A549 (cell line): ENCODE measurements at regions not wholly inside any gene's neighbourhood (a gene's known extent, or its start where the extent isn't known, plus 50 kb on each side); places are given as distances from the start of the nearest gene placed in this dataset.
"Not testable (repeated sequence)": the region's sequence is repeated elsewhere in the genome, so short reads cannot be mapped to it uniquely, and the experiment has no call there.

Source experiments
- ATAC-seq, 2 experiments: fragments of 200-7000 bp in 1 of 2; fragments of >200 bp in 1 of 2; cut with Nextera tagmentation in 1 of 2; cut with Tn5 transposase in 1 of 2; 3 replicates each; pipeline versions ENCODE4 v1.8.0 to v1.9.1; 2018 to 2020; ENCODE audit warnings: mild to moderate bottlenecking in 1 of 2, moderate library complexity in 1 of 2
- CTCF ChIA-PET: fragments of 300-600 bp; sonication (Branson Sonifier 250); formaldehyde crosslinking; extraction: SDS; loops from one replicate; lab custom pipeline; 2021; ENCODE audit warnings: antibody characterized with exemption, inconsistent platforms; lab: Yijun Ruan, JAX
- POLR2A ChIA-PET: fragments of 350-600 bp; formaldehyde crosslinking; extraction: SDS; loops from one replicate; lab custom pipeline; 2021; ENCODE audit warnings: antibody characterized with exemption, inconsistent platforms; lab: Yijun Ruan, JAX
- DNase-seq, 2 experiments: peaks; one replicate each; pipeline versions ENCODE4 v3.0.0 to v3.0.0-alpha.2; 2011 to 2016; ENCODE audit warnings: low read depth in 1 of 2, low spot score in 1 of 2
- FAIRE-seq: peaks from 2 replicates; lab custom pipeline; 2011; peaks lifted over from hg19 to GRCh38; lab: Jason Lieb, UNC
- H3K27ac ChIP-seq, 2 experiments: fragments of >200 bp; sonication (Bioruptor Twin); formaldehyde crosslinking; 3 replicates each; pipeline ENCODE4 v1.5.1; 2016 to 2017
- H3K4me1 ChIP-seq: fragments of >200 bp; sonication (Bioruptor Twin); formaldehyde crosslinking; 3 replicates; pipeline ENCODE4 v1.6.1; 2016
- H3K4me2 ChIP-seq: fragments of >200 bp; sonication (Bioruptor Twin); formaldehyde crosslinking; 3 replicates; pipeline ENCODE4 v1.6.1; 2016
- H3K4me3 ChIP-seq: fragments of >200 bp; sonication (Bioruptor Twin); formaldehyde crosslinking; 3 replicates; pipeline ENCODE4 v1.5.1; 2016
- H3K9me3 ChIP-seq: fragments of >200 bp; sonication (Bioruptor Twin); formaldehyde crosslinking; 3 replicates; pipeline ENCODE4 v1.6.1; 2016
- CEBPB ChIP-seq, 2 experiments: fragments of >200 bp in 1 of 2; sonication (Bioruptor Twin) in 1 of 2; formaldehyde crosslinking in 1 of 2; IDR thresholded peaks; 2 replicates each; pipeline ENCODE4 v1.6.1; 2012 to 2016
- CHD2 ChIP-seq: fragments of 150-350 bp; IDR thresholded peaks from 2 replicates; pipeline ENCODE4 v1.6.1; 2014; ENCODE audit warnings: low read length; ENCODE audit not compliant: partially characterized antibody
- FOSL2 ChIP-seq, 2 experiments: fragments of 450-650 bp in 1 of 2; fragments of >200 bp in 1 of 2; sonication (Bioruptor Twin) in 1 of 2; formaldehyde crosslinking; IDR thresholded peaks; 2 replicates each; pipeline versions ENCODE4 v1.5.0 to v1.6.1; 2016 to 2020; ENCODE audit warnings: mild to moderate bottlenecking in 1 of 2, moderate library complexity in 1 of 2
- FOXS1 ChIP-seq: fragments of 250-450 bp; sonication (Bioruptor Pico); IDR thresholded peaks from 2 replicates; pipeline ENCODE4 v1.5.0; 2020; ENCODE audit warnings: mild to moderate bottlenecking, moderate library complexity
- HOXA7 ChIP-seq: fragments of 250-450 bp; sonication (Bioruptor Pico); IDR thresholded peaks from 2 replicates; pipeline ENCODE4 v1.5.0; 2020; ENCODE audit warnings: mild to moderate bottlenecking, moderate library complexity
- HOXB13 ChIP-seq: fragments of 250-450 bp; sonication (Bioruptor Pico); IDR thresholded peaks from 2 replicates; pipeline ENCODE4 v1.5.0; 2020; ENCODE audit warnings: low read depth, mild to moderate bottlenecking, moderate library complexity
- MAX ChIP-seq: IDR thresholded peaks from 2 replicates; pipeline ENCODE4 v1.6.1; 2012
- MYC ChIP-seq: IDR thresholded peaks from 2 replicates; pipeline ENCODE4 v1.6.1; 2012; ENCODE audit warnings: mild to moderate bottlenecking, inconsistent platforms, low read length, improper control_type of control experiment, borderline replicate concordance
- NFE2L2 ChIP-seq: fragments of 150-350 bp; conservative IDR thresholded peaks from 2 replicates; pipeline ENCODE4 v1.6.1; 2014; ENCODE audit warnings: low read length
- NPAS2 ChIP-seq: fragments of 250-450 bp; sonication (Bioruptor Pico); IDR thresholded peaks from 2 replicates; pipeline ENCODE4 v1.8.0; 2022; ENCODE audit warnings: mild to moderate bottlenecking, moderate library complexity, borderline replicate concordance
- RAD21 ChIP-seq, 2 experiments: fragments of >200 bp in 1 of 2; sonication (Bioruptor Twin) in 1 of 2; formaldehyde crosslinking in 1 of 2; IDR thresholded peaks in 1 of 2; conservative IDR thresholded peaks in 1 of 2; 2 replicates in 1 of 2; 3 replicates in 1 of 2; pipeline ENCODE4 v1.6.1; 2012 to 2018; ENCODE audit warnings: inconsistent platforms in 1 of 2
- WGBS: methylation state at CpG from one replicate; pipeline ENCODE4 v1.1.6; 2017; ENCODE audit errors: missing lambda C conversion rate; 5-methylcytosine and 5-hydroxymethylcytosine counted together
- TF ChIP-seq, protein P1 (sequence below): fragments of 450-650 bp; IDR thresholded peaks from 2 replicates; pipeline ENCODE4 v1.6.1; 2014; ENCODE audit warnings: antibody characterized with exemption
- TF ChIP-seq, protein P2 (sequence below): IDR thresholded peaks from 2 replicates; pipeline ENCODE4 v1.6.1; 2012
- TF ChIP-seq, protein P3 (sequence below): fragments of 250-450 bp; sonication (Bioruptor Pico); IDR thresholded peaks from 2 replicates; pipeline ENCODE4 v1.5.0; 2020; ENCODE audit warnings: low read depth, mild to moderate bottlenecking, moderate library complexity
- TF ChIP-seq, protein P4 (sequence below): fragments of >200 bp; sonication (Bioruptor Twin); formaldehyde crosslinking; IDR thresholded peaks from 3 replicates; pipeline ENCODE4 v1.5.1; 2016

DNA sequence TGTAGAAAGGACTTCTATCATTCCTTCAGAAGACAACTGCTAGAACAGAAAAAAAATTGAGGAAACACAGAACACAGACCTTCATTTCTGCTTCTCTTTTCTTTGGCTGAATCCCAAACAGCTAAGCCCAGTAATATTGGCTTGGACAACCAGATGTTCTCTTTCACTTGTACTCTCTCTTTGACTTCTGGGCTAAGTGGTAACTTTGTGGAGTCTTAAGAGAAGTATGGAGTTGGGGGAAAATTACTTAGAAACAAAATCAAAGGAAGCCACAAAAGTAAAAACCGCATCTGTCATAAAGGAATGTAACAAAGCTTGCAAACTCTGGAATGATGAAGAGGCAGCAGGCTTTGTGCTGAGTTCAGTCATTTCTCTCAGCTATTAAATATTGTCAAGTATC lies 587.5 kb downstream of the CBLN4 start:
- Histone ChIP-seq H3K4me1 (no peaks in the 10 kb centered on the region), H3K27ac (no peak overlapping the region), H3K4me2 (no peak overlapping the region), H3K4me3 (no peak overlapping the region), H3K9me3 (no peaks in the 10 kb centered on the region)
- DNase-seq, result no peak
- ATAC-seq, result no peak
- TF ChIP-seq NPAS2 (CRISPR knock-in tag) (no peak), MAX (no peak), FOXS1 (CRISPR knock-in tag) (no peak), CHD2 (no peak), NFE2L2 (no peak), HOXA7 (no peak), HOXB13 (CRISPR knock-in tag) (no peak), MYC (no peak), CEBPB (IDR thresholded peaks at IDR 0.05) (no peak)
- TF ChIP-seq, protein P1, sequence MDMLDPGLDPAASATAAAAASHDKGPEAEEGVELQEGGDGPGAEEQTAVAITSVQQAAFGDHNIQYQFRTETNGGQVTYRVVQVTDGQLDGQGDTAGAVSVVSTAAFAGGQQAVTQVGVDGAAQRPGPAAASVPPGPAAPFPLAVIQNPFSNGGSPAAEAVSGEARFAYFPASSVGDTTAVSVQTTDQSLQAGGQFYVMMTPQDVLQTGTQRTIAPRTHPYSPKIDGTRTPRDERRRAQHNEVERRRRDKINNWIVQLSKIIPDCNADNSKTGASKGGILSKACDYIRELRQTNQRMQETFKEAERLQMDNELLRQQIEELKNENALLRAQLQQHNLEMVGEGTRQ, result no peak
- TF ChIP-seq, protein P2, sequence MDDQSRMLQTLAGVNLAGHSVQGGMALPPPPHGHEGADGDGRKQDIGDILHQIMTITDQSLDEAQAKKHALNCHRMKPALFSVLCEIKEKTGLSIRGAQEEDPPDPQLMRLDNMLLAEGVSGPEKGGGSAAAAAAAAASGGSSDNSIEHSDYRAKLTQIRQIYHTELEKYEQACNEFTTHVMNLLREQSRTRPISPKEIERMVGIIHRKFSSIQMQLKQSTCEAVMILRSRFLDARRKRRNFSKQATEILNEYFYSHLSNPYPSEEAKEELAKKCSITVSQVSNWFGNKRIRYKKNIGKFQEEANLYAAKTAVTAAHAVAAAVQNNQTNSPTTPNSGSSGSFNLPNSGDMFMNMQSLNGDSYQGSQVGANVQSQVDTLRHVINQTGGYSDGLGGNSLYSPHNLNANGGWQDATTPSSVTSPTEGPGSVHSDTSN, result no peak
- TF ChIP-seq, protein P3, sequence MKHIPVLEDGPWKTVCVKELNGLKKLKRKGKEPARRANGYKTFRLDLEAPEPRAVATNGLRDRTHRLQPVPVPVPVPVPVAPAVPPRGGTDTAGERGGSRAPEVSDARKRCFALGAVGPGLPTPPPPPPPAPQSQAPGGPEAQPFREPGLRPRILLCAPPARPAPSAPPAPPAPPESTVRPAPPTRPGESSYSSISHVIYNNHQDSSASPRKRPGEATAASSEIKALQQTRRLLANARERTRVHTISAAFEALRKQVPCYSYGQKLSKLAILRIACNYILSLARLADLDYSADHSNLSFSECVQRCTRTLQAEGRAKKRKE (CRISPR knock-in tag), result no peak
- WGBS, result 0% methylated on average over 1 of the region's 1 CpG
- ChIA-PET CTCF (interaction anchor here (0.6 kb wide), 1 partner anchor 925 kb away, joined by 3 read pairs; no protein-coding TSS in a partner anchor), POLR2A (no interaction called here)
- no peak for FAIRE-seq

DNA sequence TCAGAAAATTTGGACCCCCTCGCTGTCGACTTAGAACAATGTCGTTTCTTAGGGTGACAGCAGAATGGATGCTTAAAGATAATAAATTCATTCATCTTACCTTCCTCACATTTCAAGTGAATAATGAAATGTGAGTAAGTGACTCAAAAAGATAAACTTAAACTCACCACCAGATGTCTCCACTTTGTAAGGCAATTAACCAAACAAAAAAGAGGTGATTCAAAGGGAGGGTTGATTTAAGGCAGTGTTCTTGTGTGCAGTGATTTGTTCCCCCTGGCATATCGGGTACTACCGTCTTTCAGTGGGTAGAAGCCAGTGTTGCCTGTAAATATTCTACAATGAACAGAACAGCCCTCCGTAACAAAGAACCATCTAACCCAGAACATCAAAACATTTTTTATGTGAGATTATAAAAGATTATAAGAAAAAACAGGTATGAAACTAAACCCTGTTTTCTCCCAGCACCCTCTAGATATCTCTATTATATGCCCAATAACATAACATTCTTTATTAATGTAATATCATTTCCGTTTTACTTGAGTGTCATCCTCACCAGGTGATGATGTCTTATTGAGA lies 589.7 kb downstream of the CBLN4 start:
- Histone ChIP-seq H3K9me3 (no peaks in the 10 kb centered on the region), H3K27ac (no peak overlapping the region), H3K4me1 (no peaks in the 10 kb centered on the region), H3K4me2 (no peak overlapping the region), H3K4me3 (no peak overlapping the region)
- FAIRE-seq (no peak), DNase-seq (peak in 1 of 2 experiments; percentile 13), ATAC-seq (no peak)
- POLR2A ChIA-PET, result no interaction called here
- 3% methylated on average over 7 of the region's 7 CpGs for WGBS
- CTCF ChIA-PET, result no interaction called here
- TF ChIP-seq FOSL2 (IDR thresholded peaks at IDR 0.05) (no peak), FOSL2 (CRISPR knock-in tag; IDR thresholded peaks at IDR 0.05) (no peak), RAD21 (conservative IDR thresholded peaks at IDR 0.05 in 1 of 2, IDR thresholded peaks at IDR 0.05 in 1 of 2) (peak in 1 of 2 experiments; percentile 29; a peak in 3 of 5 replicates)
- TF ChIP-seq, protein P4, sequence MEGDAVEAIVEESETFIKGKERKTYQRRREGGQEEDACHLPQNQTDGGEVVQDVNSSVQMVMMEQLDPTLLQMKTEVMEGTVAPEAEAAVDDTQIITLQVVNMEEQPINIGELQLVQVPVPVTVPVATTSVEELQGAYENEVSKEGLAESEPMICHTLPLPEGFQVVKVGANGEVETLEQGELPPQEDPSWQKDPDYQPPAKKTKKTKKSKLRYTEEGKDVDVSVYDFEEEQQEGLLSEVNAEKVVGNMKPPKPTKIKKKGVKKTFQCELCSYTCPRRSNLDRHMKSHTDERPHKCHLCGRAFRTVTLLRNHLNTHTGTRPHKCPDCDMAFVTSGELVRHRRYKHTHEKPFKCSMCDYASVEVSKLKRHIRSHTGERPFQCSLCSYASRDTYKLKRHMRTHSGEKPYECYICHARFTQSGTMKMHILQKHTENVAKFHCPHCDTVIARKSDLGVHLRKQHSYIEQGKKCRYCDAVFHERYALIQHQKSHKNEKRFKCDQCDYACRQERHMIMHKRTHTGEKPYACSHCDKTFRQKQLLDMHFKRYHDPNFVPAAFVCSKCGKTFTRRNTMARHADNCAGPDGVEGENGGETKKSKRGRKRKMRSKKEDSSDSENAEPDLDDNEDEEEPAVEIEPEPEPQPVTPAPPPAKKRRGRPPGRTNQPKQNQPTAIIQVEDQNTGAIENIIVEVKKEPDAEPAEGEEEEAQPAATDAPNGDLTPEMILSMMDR, result 0 out of 3 replicates have a peak, but pooled peaks have one; percentile 17

DNA sequence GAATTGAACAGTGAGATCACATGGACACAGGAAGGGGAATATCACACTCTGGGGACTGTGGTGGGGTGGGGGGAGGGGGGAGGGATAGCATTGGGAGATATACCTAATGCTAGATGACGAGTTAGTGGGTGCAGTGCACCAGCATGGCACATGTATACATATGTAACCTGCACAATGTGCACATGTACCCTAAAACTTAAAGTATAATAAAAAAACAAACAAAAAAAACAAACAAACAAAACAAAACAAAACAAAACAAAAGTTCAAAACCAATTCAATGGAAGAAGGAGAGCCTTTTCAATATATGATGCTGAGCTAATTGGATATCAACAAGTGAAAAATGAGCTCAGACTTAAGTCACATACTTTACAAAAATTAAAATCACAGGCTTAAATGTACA lies 592.8 kb downstream of the CBLN4 start:
- CTCF ChIA-PET, H3K4me3 ChIP-seq, ATAC-seq, H3K27ac ChIP-seq, DNase-seq, FAIRE-seq, POLR2A ChIA-PET, H3K9me3 ChIP-seq, H3K4me1 ChIP-seq, H3K4me2 ChIP-seq: not testable (repeated sequence)
- WGBS, result 0% methylated on average over 1 of the region's 1 CpG
